PFSK-1 (cell line): ENCODE measurements at regions not wholly inside any gene's neighbourhood (a gene's known extent, or its start where the extent isn't known, plus 50 kb on each side); places are given as distances from the start of the nearest gene placed in this dataset.

Experiments
- FOXP2 ChIP-seq: optimal IDR thresholded peaks from 2 replicates; pipeline ENCODE3; 2011; ENCODE audit warnings: borderline replicate concordance, control low read depth, inconsistent platforms; ENCODE audit not compliant: insufficient read depth; ENCODE audit errors: extremely low read length, extremely low read depth
- TAF1 ChIP-seq: IDR thresholded peaks from 2 replicates; pipeline ENCODE4 v1.6.1; 2012; ENCODE audit warnings: low read length, control low read depth, borderline replicate concordance; ENCODE audit not compliant: insufficient read depth
- TF ChIP-seq, protein P1 (sequence below), 2 experiments: IDR thresholded peaks; 2 replicates each; pipeline versions ENCODE4 v1.6.1 to v1.8.0; 2011 to 2012; ENCODE audit warnings: low read depth in 2 of 2, low read length in 2 of 2, control low read depth in 1 of 2, inconsistent platforms in 1 of 2, mild to moderate bottlenecking in 1 of 2, moderate library complexity in 1 of 2; ENCODE audit not compliant: insufficient read depth in 1 of 2

DNA sequence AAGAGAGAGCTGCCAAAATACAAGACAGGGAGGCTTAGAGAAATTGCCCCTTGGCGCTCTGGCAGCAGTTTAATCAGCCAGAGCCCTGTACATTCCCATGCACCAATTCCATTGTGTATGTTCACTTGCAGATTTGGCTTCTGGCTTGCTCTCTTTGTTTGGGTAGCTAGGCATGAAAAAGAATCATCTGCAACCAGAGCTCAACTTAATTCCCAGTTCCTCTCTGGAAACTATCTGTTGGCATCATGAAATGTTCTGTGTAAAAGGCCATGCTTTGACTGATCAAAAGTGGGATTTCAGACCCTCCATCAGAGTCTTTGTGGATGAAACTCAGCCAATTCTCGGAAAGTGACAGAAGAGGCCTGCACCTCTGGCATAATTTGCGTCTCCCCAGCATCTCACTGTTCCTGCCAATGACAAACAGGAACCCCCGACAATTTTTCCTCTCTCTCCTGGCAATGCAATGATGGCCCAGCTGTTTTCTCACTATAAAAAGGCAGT, 53.8 kb upstream of the RAD23B start:
- TF ChIP-seq FOXP2 (no peak), TAF1 (no peak)
- TF ChIP-seq, protein P1, sequence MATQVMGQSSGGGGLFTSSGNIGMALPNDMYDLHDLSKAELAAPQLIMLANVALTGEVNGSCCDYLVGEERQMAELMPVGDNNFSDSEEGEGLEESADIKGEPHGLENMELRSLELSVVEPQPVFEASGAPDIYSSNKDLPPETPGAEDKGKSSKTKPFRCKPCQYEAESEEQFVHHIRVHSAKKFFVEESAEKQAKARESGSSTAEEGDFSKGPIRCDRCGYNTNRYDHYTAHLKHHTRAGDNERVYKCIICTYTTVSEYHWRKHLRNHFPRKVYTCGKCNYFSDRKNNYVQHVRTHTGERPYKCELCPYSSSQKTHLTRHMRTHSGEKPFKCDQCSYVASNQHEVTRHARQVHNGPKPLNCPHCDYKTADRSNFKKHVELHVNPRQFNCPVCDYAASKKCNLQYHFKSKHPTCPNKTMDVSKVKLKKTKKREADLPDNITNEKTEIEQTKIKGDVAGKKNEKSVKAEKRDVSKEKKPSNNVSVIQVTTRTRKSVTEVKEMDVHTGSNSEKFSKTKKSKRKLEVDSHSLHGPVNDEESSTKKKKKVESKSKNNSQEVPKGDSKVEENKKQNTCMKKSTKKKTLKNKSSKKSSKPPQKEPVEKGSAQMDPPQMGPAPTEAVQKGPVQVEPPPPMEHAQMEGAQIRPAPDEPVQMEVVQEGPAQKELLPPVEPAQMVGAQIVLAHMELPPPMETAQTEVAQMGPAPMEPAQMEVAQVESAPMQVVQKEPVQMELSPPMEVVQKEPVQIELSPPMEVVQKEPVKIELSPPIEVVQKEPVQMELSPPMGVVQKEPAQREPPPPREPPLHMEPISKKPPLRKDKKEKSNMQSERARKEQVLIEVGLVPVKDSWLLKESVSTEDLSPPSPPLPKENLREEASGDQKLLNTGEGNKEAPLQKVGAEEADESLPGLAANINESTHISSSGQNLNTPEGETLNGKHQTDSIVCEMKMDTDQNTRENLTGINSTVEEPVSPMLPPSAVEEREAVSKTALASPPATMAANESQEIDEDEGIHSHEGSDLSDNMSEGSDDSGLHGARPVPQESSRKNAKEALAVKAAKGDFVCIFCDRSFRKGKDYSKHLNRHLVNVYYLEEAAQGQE (IDR thresholded peaks at IDR 0.05; ENCODE audit: insufficient read depth in 1 of 2, low read depth in 2 of 2, low read length in 2 of 2): no peak
